ENCODE measurements at regions not wholly inside any gene's neighbourhood (a gene's known extent, or its start where the extent isn't known, plus 50 kb on each side); places are given as distances from the start of the nearest gene placed in this dataset.

DNA sequence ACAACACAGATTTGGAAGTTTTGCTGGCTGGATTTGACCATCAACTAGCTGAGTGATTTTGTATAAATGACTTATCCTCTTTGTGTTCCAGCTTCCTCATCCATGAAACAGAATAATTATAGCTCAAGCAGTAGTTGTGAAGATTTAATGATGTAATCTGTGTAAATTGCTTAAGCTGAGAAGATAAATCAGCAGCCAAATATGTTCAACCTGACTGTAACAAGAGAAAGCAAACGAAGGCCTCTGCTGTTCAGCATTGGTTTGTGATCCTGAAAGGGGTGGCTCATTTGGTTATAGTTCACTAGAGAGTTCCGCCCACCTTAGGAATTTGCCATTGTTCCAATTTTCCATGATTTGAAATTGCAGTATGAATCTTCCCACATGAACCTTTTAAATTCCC, 75.7 kb upstream of the CCDC112 start (continued):
- TF ChIP-seq, protein P1, sequence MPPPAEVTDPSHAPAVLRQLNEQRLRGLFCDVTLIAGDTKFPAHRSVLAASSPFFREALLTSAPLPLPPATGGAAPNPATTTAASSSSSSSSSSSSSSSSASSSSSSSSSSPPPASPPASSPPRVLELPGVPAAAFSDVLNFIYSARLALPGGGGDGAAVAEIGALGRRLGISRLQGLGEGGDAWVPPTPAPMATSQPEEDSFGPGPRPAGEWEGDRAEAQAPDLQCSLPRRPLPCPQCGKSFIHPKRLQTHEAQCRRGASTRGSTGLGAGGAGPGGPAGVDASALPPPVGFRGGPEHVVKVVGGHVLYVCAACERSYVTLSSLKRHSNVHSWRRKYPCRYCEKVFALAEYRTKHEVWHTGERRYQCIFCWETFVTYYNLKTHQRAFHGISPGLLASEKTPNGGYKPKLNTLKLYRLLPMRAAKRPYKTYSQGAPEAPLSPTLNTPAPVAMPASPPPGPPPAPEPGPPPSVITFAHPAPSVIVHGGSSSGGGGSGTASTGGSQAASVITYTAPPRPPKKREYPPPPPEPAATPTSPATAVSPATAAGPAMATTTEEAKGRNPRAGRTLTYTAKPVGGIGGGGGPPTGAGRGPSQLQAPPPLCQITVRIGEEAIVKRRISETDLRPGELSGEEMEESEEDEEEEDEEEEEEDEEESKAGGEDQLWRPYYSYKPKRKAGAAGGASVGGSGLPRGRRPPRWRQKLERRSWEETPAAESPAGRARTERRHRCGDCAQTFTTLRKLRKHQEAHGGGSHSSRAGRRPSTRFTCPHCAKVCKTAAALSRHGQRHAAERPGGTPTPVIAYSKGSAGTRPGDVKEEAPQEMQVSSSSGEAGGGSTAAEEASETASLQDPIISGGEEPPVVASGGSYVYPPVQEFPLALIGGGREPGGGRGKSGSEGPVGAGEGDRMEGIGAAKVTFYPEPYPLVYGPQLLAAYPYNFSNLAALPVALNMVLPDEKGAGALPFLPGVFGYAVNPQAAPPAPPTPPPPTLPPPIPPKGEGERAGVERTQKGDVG (CRISPR knock-in tag; IDR thresholded peaks at IDR 0.05; ENCODE audit: borderline replicate concordance) = no peak
- TF ChIP-seq XBP1 (CRISPR knock-in tag; IDR thresholded peaks at IDR 0.05) (no peak), NFYC (CRISPR knock-in tag; IDR thresholded peaks at IDR 0.05) (no peak), SMYD3 (CRISPR knock-in tag; IDR thresholded peaks at IDR 0.05) (no peak), ETV6 (CRISPR knock-in tag; conservative IDR thresholded peaks at IDR 0.05) (no peak), TSC22D2 (CRISPR knock-in tag; IDR thresholded peaks at IDR 0.05; ENCODE audit: borderline replicate concordance) (no peak)
- TF ChIP-seq, protein P2, sequence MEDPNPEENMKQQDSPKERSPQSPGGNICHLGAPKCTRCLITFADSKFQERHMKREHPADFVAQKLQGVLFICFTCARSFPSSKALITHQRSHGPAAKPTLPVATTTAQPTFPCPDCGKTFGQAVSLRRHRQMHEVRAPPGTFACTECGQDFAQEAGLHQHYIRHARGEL (CRISPR knock-in tag; IDR thresholded peaks at IDR 0.05) = no peak
- TF ChIP-seq, protein P3, sequence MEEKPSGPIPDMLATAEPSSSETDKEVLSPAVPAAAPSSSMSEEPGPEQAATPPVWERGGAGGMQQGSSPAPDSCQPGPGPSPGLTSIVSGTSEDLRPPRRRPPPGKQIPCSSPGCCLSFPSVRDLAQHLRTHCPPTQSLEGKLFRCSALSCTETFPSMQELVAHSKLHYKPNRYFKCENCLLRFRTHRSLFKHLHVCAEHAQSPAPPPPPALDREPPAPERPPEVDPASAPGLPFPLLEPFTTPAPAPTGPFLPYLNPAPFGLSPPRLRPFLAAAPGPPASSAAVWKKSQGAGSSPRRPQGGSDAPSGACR (CRISPR knock-in tag; IDR thresholded peaks at IDR 0.05) = no peak

DNA sequence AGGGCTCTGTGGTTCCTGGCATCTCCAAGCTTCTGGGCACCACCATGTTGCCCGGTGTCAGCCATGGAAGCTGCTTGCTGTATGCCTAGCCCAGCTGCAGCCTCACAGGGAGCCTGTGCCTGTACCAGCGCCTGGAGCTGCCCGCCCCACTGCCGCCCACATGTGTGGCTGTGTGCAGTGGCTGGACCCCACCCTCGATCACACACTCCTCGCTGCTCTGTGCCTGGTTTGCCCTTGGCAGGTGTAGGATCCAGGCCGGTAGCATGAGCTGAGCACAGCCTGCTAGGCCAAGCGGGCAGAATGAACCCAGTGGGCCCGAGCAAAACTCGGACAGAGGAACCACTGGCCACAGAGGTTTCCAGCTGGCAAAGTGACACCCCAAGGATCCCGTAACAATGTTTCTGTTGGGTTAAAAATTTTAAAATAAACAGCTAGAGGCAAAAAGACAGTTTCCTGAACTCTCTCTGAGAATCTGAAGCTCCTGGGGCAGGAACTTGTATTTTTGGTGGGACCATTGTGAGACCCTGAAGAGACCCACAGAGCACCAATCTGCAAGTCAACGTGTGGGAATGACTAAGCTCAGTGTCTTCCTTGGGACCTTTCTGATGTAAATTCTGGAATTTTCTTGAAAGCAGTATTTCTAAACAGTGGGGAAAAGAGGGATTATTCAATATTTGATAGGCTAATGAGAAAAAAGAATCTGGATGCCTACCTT, 73.1 kb upstream of the CCDC112 start:
- no peak overlapping the region for H2AFZ ChIP-seq (ENCODE audit: low read length)
- H3K27me3 ChIP-seq (ENCODE audit: control insufficient read depth in 1 of 2, insufficient read depth in 2 of 2, low read length in 2 of 2) = peaks cover 0 to 4% of the 10 kb centered on the region in 2 experiments; a peak in 2 of 5 replicates
- ATAC-seq = no peak
- in situ Hi-C loops (cut with HindIII; ENCODE audit: extremely low pct_ligation_motif_present, low pct_unique_long_range_greater_than_20kb) (no loop called here), intact Hi-C loops (cut with micrococcal nuclease; ENCODE audit: unreplicated experiment) (no loop called here)
- H3K27ac ChIP-seq (ENCODE audit: extremely low read length, insufficient read depth, low read length) = no peak overlapping the region
- H3K4me3 ChIP-seq (replicated peaks in 1 of 3; ENCODE audit: insufficient read depth in 1 of 3, low read depth in 2 of 3, low read length in 3 of 3) = no peak overlapping the region
- FAIRE-seq = no peak
- DNase-seq (ENCODE audit: low spot score) = no peak
- H3K9me3 ChIP-seq (ENCODE audit: low read length) = no peaks in the 10 kb centered on the region
- ChIA-PET POLR2A (no interaction called here), CTCF (ENCODE audit: low intra/inter-chr PET ratio, low total read pairs) (no interaction called here)
- no peak for TF ChIP-seq ZNF589 (CRISPR knock-in tag; conservative IDR thresholded peaks at IDR 0.05)
- no peak for TF ChIP-seq NFRKB (IDR thresholded peaks at IDR 0.05)
- TF ChIP-seq NPAS2 (CRISPR knock-in tag; IDR thresholded peaks at IDR 0.05; ENCODE audit: borderline replicate concordance) = no peak
- no peak for TF ChIP-seq MEIS1 (CRISPR knock-in tag; IDR thresholded peaks at IDR 0.05; ENCODE audit: borderline replicate concordance)
- no peak for TF ChIP-seq HNF4G (IDR thresholded peaks at IDR 0.05; ENCODE audit: borderline replicate concordance, low read depth, low read length)
- TF ChIP-seq HNF4G (CRISPR knock-in tag; IDR thresholded peaks at IDR 0.05; ENCODE audit: borderline replicate concordance, low read depth) = no peak
- no peaks in the 10 kb centered on the region for H3K79me2 ChIP-seq (ENCODE audit: insufficient read depth, low read length)
- no peak overlapping the region for H3K9ac ChIP-seq (ENCODE audit: insufficient read depth, low read depth, low read length)
- no peak overlapping the region for H3K4me2 ChIP-seq (ENCODE audit: low read depth, low read length)
- 10% methylated on average over 5 of the region's 12 CpGs for WGBS (ENCODE audit: low lambda C conversion rate)
- H3K4me1 ChIP-seq (ENCODE audit: insufficient read depth, low read length) = no peaks in the 10 kb centered on the region
- BruUV-seq (replicated peaks) = no TSS peak
- no peaks in the 10 kb centered on the region for H3K36me3 ChIP-seq (replicated peaks in 1 of 2; ENCODE audit: control insufficient read depth in 1 of 2, insufficient read depth in 2 of 2, low read length in 2 of 2)
- no peaks in the 10 kb centered on the region for H4K20me1 ChIP-seq (ENCODE audit: insufficient read depth, low read length)
